A204.1 (cell line): ENCODE measurements at regions not wholly inside any gene's neighbourhood (a gene's known extent, or its start where the extent isn't known, plus 50 kb on each side); places are given as distances from the start of the nearest gene placed in this dataset.
"Not testable (repeated sequence)": the region's sequence is repeated elsewhere in the genome, so short reads cannot be mapped to it uniquely, and the experiment has no call there.

Experiments used
- FAIRE-seq: peaks from 2 replicates; lab custom pipeline; 2012; peaks lifted over from hg19 to GRCh38; lab: Jason Lieb, UNC

GRCh38 chr3:28039234-28039633 is 202.2 kb upstream of the CMC1 start:
- no peak for FAIRE-seq

GRCh38 chr3:28039829-28040228 is 201.6 kb upstream of the CMC1 start:
- no peak for FAIRE-seq

DNA sequence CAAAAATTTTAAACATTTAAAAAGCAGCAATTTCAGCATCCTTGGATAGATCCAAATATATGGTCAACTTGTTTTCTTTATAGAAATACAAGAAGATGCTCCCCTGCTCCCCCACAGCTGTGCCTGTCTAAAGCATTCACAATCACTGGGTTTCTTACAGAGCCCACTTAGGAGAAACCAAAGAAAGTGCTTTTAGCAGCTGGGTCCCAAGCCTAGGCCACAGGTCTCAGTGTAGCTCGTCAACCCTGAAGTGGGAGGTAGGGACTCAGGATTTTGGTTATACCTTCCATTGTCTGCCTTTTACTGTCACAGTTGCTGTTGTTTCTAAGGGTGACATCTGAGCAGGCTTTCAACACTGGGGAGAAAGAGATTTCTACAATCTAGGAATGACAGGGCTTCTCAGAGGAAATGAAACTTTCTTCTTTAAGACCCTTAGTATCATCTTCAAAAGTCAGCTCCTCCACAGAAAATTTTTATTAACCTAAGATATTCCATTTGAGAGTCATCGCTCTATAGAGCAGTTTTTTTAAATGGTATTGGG is 199.3 kb upstream of the CMC1 start:
- no peak for FAIRE-seq

- no peak for FAIRE-seq
Measured at GRCh38 chr3:28042707-28043106, 198.7 kb upstream of the CMC1 start.

- FAIRE-seq, result no peak
Measured at GRCh38 chr3:28050120-28050519, 191.3 kb upstream of the CMC1 start.

DNA sequence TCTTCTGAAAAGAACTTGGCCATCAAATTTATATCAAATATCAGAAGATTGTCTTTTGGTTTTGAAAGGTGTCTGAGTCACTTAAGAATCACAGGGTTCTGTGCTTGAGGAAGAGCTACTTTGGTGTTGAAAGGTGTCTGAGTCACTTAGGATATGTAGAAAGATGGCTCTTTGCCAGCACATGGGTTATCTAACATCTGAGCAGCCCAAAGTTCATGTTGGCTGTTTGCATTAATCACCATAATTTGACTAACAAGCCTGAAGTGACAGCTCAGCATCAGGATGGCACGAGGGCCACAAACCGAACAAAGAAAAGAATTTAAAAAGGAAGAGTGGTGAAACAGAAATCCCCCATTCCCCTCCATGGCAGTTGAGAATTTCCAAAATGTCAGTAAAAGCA is 190.5 kb upstream of the CMC1 start:
- FAIRE-seq, result no peak

DNA sequence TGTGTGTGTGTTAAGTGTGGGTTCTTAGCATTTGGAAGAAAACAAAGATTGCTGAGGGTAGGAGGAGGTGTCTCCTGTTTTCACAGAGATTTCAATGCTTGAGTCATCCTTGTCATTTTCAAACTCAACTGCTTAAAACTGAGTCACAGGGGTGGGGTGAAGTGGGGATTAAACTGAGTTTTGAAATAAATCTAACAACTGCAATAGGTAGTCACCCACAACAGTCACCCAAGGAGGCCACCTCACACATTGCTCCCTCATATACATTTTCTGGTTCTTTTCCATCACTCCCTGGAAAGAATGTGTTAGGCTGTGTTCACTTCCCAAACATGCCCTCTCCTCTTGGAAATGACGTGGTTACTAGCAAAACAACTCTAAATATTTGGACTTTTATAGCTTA is 187.7 kb upstream of the CMC1 start:
- no peak for FAIRE-seq

- no peak for FAIRE-seq
Measured at GRCh38 chr3:28056806-28057205, 184.6 kb upstream of the CMC1 start.

- no peak for FAIRE-seq
Measured at GRCh38 chr3:28057539-28057938, 183.9 kb upstream of the CMC1 start.

DNA sequence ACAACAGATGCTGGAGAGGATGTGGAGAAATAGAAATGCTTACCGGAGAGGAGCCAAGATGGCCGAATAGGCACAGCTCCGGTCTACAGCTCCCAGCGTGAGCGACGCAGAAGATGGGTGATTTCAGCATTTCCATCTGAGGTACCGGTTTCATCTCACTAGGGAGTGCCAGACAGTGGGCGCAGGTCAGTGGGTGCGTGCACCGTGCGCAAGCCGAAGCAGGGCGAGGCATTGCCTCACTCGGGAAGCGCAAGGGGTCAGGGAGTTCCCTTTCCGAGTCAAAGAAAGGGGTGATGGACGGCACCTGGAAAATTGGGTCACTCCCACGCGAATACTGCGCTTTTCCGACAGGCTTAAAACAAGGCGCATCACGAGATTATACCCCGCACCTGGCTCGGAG is 182.2 kb upstream of the CMC1 start:
- not testable (repeated sequence) for FAIRE-seq

GRCh38 chr3:28066020-28066419 is 175.4 kb upstream of the CMC1 start:
- FAIRE-seq, result no peak

DNA sequence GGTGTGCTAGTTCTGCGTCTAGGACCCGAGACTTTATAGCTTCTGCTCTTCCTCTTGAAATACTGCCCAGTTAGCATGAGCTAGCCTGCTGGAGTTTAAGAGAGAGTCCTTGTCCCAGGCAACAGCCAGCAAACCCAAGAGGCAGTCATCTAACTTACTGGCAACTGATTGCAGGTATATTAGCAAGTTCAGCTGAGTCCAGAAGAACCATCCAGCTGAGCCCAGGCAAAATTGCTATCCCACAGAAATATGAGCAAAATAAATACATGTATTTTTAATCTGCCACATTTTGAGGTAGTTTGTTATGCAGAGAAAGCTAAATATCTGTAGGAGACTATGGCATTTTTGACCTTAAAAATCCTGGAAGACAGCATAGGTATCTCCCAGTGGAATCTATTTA is 174.4 kb upstream of the CMC1 start:
- FAIRE-seq, result no peak

- no peak for FAIRE-seq
Measured at GRCh38 chr3:28068342-28068741, 173.1 kb upstream of the CMC1 start.

DNA sequence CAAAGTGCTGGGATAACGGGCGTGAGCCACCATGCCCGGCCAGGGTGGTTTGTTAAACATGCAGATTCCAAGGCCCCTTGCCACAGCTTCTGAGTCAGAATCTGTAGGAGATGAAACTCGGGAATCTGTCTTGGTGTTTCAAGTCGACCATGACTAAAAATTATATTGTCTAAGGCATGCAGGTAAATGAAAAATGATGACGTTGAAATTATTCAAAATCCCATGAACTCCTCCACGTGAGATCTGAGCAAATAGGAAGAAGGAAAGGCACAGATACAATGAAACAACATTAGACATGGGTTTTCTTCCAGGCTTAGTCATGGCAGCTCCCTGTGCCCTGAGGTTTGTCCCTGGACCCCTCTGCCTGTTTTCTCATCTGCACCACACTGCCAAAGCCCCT is 172.0 kb upstream of the CMC1 start:
- FAIRE-seq, result no peak

GRCh38 chr3:28076246-28076645 is 165.2 kb upstream of the CMC1 start:
- FAIRE-seq, result no peak

DNA sequence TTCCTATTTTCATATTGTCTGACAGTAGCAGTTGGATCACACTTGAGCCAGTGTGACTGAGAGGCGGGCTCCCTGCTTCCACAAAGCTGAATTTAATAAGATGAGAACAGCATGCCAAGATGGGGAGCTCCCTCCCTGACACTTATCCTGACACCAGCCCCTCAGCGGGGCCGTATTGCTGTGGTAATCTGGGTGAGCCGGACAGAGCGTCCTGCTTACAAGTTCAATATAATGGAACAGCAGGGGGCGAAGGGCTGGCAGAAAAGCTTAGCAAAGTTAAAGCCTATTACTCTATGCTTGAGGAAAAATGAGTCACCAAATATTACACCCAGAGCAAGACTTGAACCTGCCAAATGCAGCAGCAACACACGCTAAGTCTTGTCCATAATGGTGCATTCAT is 163.8 kb upstream of the CMC1 start:
- FAIRE-seq, result no peak

- FAIRE-seq, result no peak
Measured at GRCh38 chr3:28078536-28078935, 162.9 kb upstream of the CMC1 start.

- no peak for FAIRE-seq
Measured at GRCh38 chr3:28080716-28081115, 160.7 kb upstream of the CMC1 start.

GRCh38 chr3:28081533-28081947 is 159.9 kb upstream of the CMC1 start:
- no peak for FAIRE-seq

- FAIRE-seq, result no peak
Measured at GRCh38 chr3:28087591-28087990, 153.8 kb upstream of the CMC1 start.

GRCh38 chr3:28088811-28089526 is 152.4 kb upstream of the CMC1 start:
- FAIRE-seq, result no peak

DNA sequence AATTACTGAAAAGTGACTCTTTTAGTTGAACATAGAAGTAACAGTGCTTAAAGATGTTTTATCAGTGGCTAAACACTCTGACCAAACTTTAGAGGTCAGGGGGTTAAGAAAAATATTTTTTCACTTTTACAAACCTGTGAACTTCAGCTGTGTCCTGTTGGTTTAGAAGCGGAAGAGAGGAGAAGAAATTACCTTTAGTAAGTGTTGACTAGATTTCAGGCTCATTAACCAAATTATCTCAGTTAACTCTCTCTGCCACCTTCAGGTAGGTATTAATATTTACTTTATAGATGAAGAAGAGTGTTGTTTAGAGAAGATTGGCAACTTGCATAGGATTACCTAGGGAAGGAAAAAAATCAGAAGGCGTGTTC is 151.9 kb upstream of the CMC1 start:
- FAIRE-seq, result no peak

- FAIRE-seq, result no peak
Measured at GRCh38 chr3:28099296-28099695, 142.1 kb upstream of the CMC1 start.

- FAIRE-seq, result no peak
Measured at GRCh38 chr3:28101705-28102104, 139.7 kb upstream of the CMC1 start.

DNA sequence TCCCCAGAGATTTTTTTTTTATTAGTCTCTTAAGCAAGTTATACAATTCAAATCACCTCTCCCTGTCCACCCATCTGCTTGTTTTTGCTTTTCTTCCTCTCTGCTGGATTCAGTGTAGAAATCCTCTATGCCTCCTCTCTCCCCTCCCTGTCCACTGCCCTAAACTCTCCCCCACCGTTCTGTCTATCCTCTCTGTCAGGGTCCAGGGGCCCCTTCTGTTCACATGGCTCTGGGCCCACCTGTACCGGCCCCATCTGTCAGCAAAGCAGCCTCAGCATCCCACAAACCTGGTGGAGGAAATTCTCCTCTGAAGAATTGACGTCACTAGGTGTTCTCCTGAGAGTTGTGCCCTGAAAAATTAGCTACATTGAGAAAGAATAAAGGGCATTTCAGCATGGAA is 137.6 kb upstream of the CMC1 start:
- no peak for FAIRE-seq
